Heart left ventricle (tissue), 16 donors: ENCODE measurements at regions not wholly inside any gene's neighbourhood (a gene's known extent, or its start where the extent isn't known, plus 50 kb on each side); places are given as distances from the start of the nearest gene placed in this dataset.
"Not testable (repeated sequence)": the region's sequence is repeated elsewhere in the genome, so short reads cannot be mapped to it uniquely, and the experiment has no call there.

Experiments
- ATAC-seq, 4 donors: fragments of 200-7000 bp; cut with Tn5 transposase; one replicate each; pipeline ENCODE4 v1.9.1; 2020 to 2022; ENCODE audit warnings: moderate library complexity in 4 of 4, mild to moderate bottlenecking in 3 of 4, moderate number of reproducible peaks in 1 of 4
- DNase-seq, 5 donors: peaks; one replicate each; pipeline ENCODE4 v3.0.0-alpha.2; 2020
- H3K27ac ChIP-seq, 12 donors: fragments of 200-600 bp; sonication (generic) in 4 of 12; one replicate each; pipeline versions ENCODE4 v1.5.0 to v1.8.0; 2016 to 2022; ENCODE audit warnings: mild to moderate bottlenecking in 2 of 12
- H3K27me3 ChIP-seq, 9 donors: fragments of 200-600 bp; sonication (generic) in 2 of 9; one replicate each; pipeline versions ENCODE4 v1.5.1 to v1.8.0; 2016 to 2022; ENCODE audit warnings: mild to moderate bottlenecking in 3 of 9
- H3K36me3 ChIP-seq, 9 donors: fragments of 200-600 bp; sonication (generic) in 2 of 9; one replicate each; pipeline versions ENCODE4 v1.5.0 to v1.8.0; 2018 to 2022; ENCODE audit warnings: mild to moderate bottlenecking in 2 of 9
- H3K4me1 ChIP-seq, 12 donors: fragments of 200-600 bp; sonication (generic) in 4 of 12; one replicate each; pipeline versions ENCODE4 v1.5.0 to v1.8.0; 2016 to 2022; ENCODE audit warnings: mild to moderate bottlenecking in 3 of 12
- H3K4me3 ChIP-seq, 12 donors: fragments of 200-600 bp; sonication (generic) in 4 of 12; one replicate each; pipeline versions ENCODE4 v1.5.0 to v1.8.0; 2017 to 2022; ENCODE audit warnings: mild to moderate bottlenecking in 9 of 12, moderate library complexity in 4 of 12
- H3K9me3 ChIP-seq, 12 donors: fragments of 200-600 bp; sonication (generic) in 4 of 12; one replicate each; pipeline versions ENCODE4 v1.5.0 to v1.8.0; 2016 to 2022; ENCODE audit warnings: mild to moderate bottlenecking in 1 of 12
- CTCF ChIP-seq, 12 donors: fragments of 200-600 bp; sonication (generic) in 4 of 12; IDR thresholded peaks; one replicate each; pipeline versions ENCODE4 v1.5.0 to v1.8.0; 2018 to 2022; ENCODE audit warnings: antibody characterized with exemption in 12 of 12, mild to moderate bottlenecking in 5 of 12
- POLR2A ChIP-seq, 2 donors: fragments of 450-650 bp; IDR thresholded peaks; one replicate each; pipeline ENCODE4 v1.6.1; 2017; ENCODE audit warnings: antibody characterized with exemption in 2 of 2, mild to moderate bottlenecking in 2 of 2, moderate library complexity in 2 of 2
- WGBS, 4 donors: extraction: QIAGEN DNeasy Blood & Tissue Kit in 2 of 4; methylation state at CpG; one replicate each; pipeline versions ENCODE4 v1.1.5 to v1.1.7; 2013 to 2018; 5-methylcytosine and 5-hydroxymethylcytosine counted together
- intact Hi-C, 10 donors: fragments of 100-400 bp; cut with DNase I; formaldehyde crosslinking; loops; one replicate each; pipeline versions ENCODE4 v1.11.1 to v1.14.2; 2022
- donor health status: ischemic (EF 13 %, LVEDD 7.1; RV severe dilation, severe dysfunction).
- donor health status: healthy with polysubstance abuse.
- donor health status: DM: no; HTN: yes; CAD: no.
- donor health status: DM: no; HTN: no; CAD: no.
- donor health status: ischemic (EF 25% LVEDD 6.9; RV normal size, moderate dysfunction).
- donor health status: ischemic (EF 25% LVEDD 5.7; RV mildly dilated, moderate dysfunction).
- donor health status: healthy.
- donor health status: DM: yes; HTN: yes; CAD: no.
- donor health status: ischemic (EF 35%, LVEDD 5.7; RV mildly dilated, moderate dysfunction).
- donor health status: nonischemic (EF 11% LVEDD 7.7; RV severe dilation, severe dysfunction).
- donor health status: DM: yes; HTN: yes; CAD: no.
- donor health status: PGD.
- donor health status: ischemic (EF 29% LVEDD 5.4; RV normal size, mild dysfunction).
- donor health status: nonischemic (EF 23%, LVEDD 6.1; RV moderate dilation, normal function).

GRCh38 chr4:187125062-187125461, 401.4 kb upstream of the FAT1 start:
- intact Hi-C loops: no loop called here
- Histone ChIP-seq H3K27me3 (no peaks in the 10 kb centered on the region), H3K4me1 (no peaks in the 10 kb centered on the region), H3K27ac (no peak overlapping the region), H3K9me3 (peaks cover 0 to 2% (median 0%) of the 10 kb centered on the region in 12 donors), H3K36me3 (no peaks in the 10 kb centered on the region), H3K4me3 (no peak overlapping the region)
- TF ChIP-seq POLR2A (IDR thresholded peaks at IDR 0.05): no peak
- no peak for TF ChIP-seq CTCF (IDR thresholded peaks at IDR 0.05)
- DNase-seq: no peak
- no peak for ATAC-seq
- WGBS, 4 donors: 87 to 95% (median 94%) methylated on average over 19 of the region's 19 CpGs

- no peaks in the 10 kb centered on the region for H3K27me3 ChIP-seq
- ATAC-seq: no peak
- no peak for TF ChIP-seq POLR2A (IDR thresholded peaks at IDR 0.05)
- TF ChIP-seq CTCF (IDR thresholded peaks at IDR 0.05): no peak
- H3K9me3 ChIP-seq: peaks cover 0 to 3% (median 0%) of the 10 kb centered on the region in 12 donors
- 74 to 87% (median 81%) methylated on average over 3 of the region's 3 CpGs for WGBS, 4 donors
- H3K4me1 ChIP-seq: no peaks in the 10 kb centered on the region
- H3K27ac ChIP-seq: no peak overlapping the region
- H3K36me3 ChIP-seq: no peaks in the 10 kb centered on the region
- H3K4me3 ChIP-seq: no peak overlapping the region
- intact Hi-C loops: no loop called here
- no peak for DNase-seq
Measured at GRCh38 chr4:187127456-187127855, 403.8 kb upstream of the FAT1 start.

- H3K36me3 ChIP-seq: no peaks in the 10 kb centered on the region
- intact Hi-C loops: no loop called here
- no peak overlapping the region for H3K27ac ChIP-seq
- ATAC-seq (no peak), DNase-seq (no peak)
- TF ChIP-seq CTCF (IDR thresholded peaks at IDR 0.05) (no peak), POLR2A (IDR thresholded peaks at IDR 0.05) (no peak)
- no peaks in the 10 kb centered on the region for H3K27me3 ChIP-seq
- no peak overlapping the region for H3K4me3 ChIP-seq
- WGBS, 4 donors: 75 to 81% (median 79%) methylated on average over 11 of the region's 11 CpGs
- H3K4me1 ChIP-seq: no peaks in the 10 kb centered on the region
- peaks cover 0 to 3% (median 0%) of the 10 kb centered on the region in 12 donors for H3K9me3 ChIP-seq
Measured at GRCh38 chr4:187128222-187128621, 404.6 kb upstream of the FAT1 start.

- H3K4me1 ChIP-seq: no peaks in the 10 kb centered on the region
- ATAC-seq (no peak), DNase-seq (no peak)
- 59 to 72% (median 70%) methylated on average over 8 of the region's 8 CpGs for WGBS, 4 donors
- H3K36me3 ChIP-seq: no peaks in the 10 kb centered on the region
- H3K27me3 ChIP-seq: no peaks in the 10 kb centered on the region
- no peak overlapping the region for H3K27ac ChIP-seq
- peaks cover 0 to 3% (median 0%) of the 10 kb centered on the region in 12 donors for H3K9me3 ChIP-seq
- H3K4me3 ChIP-seq: no peak overlapping the region
- TF ChIP-seq CTCF (IDR thresholded peaks at IDR 0.05): no peak
- TF ChIP-seq POLR2A (IDR thresholded peaks at IDR 0.05): no peak
- intact Hi-C loops: no loop called here
Measured at GRCh38 chr4:187128976-187129375, 405.3 kb upstream of the FAT1 start.

- intact Hi-C loops, ATAC-seq: not testable (repeated sequence)
Measured at GRCh38 chr4:187131826-187132225, 408.2 kb upstream of the FAT1 start.

More at GRCh38 chr4:187131826-187132225, 408.2 kb upstream of the FAT1 start:
- H3K27me3 ChIP-seq, H3K27ac ChIP-seq, H3K4me3 ChIP-seq, H3K4me1 ChIP-seq, H3K36me3 ChIP-seq, DNase-seq, H3K9me3 ChIP-seq: not testable (repeated sequence)
- 81 to 95% (median 84%) methylated on average over 1 of the region's 1 CpG for WGBS, 4 donors
